ENCODE measurements at regions not wholly inside any gene's neighbourhood (a gene's known extent, or its start where the extent isn't known, plus 50 kb on each side); places are given as distances from the start of the nearest gene placed in this dataset.

DNA sequence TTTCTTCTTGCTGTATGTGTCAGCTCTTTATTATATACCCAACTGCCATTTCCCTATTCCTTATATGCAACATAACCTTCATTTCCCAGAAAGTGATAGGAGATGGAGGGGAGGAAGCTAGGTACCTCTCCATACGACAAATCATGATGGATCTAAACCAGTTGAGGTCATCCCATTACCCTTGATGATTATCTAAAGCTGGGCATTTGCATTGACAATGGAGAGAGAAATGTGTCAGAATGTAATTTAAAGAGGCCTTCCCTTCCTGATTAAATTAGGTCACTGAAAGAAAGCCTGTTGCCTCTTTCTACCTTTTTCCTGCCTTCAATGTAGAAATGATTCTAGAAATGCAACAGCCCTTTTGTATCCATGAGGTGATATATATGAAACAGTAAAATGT, 81.9 kb downstream of the SUCNR1 start:
- TF ChIP-seq, protein P1, sequence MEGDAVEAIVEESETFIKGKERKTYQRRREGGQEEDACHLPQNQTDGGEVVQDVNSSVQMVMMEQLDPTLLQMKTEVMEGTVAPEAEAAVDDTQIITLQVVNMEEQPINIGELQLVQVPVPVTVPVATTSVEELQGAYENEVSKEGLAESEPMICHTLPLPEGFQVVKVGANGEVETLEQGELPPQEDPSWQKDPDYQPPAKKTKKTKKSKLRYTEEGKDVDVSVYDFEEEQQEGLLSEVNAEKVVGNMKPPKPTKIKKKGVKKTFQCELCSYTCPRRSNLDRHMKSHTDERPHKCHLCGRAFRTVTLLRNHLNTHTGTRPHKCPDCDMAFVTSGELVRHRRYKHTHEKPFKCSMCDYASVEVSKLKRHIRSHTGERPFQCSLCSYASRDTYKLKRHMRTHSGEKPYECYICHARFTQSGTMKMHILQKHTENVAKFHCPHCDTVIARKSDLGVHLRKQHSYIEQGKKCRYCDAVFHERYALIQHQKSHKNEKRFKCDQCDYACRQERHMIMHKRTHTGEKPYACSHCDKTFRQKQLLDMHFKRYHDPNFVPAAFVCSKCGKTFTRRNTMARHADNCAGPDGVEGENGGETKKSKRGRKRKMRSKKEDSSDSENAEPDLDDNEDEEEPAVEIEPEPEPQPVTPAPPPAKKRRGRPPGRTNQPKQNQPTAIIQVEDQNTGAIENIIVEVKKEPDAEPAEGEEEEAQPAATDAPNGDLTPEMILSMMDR (IDR thresholded peaks at IDR 0.05): no peak
- no peak for TF ChIP-seq POLR2A (IDR thresholded peaks at IDR 0.05)
